ENCODE measurements at regions not wholly inside any gene's neighbourhood (a gene's known extent, or its start where the extent isn't known, plus 50 kb on each side); places are given as distances from the start of the nearest gene placed in this dataset.
"Not testable (repeated sequence)": the region's sequence is repeated elsewhere in the genome, so short reads cannot be mapped to it uniquely, and the experiment has no call there.

DNA sequence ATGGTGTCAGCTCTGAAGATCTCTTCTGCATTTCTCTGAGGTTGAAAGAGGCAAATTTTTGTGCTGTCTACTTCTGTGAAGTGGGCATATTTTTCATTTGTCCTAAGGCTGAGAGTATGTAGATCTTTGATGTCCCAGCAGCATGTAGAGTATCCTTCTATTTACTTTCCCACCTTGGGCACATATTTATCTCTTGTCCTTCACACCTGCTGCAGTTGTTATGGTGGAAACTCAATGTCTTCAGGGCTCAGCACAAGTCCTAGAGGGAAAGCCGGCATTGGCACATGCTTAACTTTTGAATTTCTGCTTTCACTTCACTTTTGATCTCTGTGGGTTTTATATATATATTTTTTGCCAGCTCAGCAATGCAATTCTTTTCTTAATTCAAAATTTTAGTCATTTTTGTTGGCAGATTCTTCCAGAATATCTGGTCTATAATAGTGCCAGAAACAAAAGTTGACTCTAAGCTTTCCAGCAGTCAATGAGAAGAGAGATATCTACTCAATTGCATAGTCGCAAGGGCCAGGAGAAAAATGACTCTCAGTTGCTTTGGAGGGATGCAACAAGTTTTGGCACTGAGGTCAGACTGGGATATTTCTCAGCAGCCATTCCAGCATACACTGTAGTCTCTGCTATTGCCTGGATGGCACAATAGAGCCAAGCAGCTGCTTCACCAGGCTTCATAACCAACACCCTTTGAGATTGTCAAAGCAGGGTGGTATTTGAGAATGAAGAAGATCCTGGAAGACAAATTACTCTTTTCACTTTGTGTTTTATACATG, 127.8 kb upstream of the FAT1 start:
- DNase-seq = no peak

DNA sequence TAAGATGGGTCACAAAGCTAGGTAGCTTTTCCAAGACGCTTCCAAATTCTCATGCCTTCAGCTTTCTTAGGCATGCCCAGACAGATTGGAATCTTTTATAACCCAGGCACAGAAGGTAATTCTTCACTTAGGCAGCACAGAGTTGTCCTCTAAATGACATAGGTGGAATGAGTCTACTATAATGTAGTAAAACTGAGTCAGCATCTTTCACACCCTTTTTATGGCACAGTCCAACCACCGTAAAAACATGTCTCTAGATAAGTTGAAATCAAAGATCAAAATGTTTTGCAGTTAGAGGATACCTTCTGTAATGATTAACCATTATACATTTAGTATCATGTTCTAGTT, 128.4 kb upstream of the FAT1 start:
- no peak for DNase-seq

DNA sequence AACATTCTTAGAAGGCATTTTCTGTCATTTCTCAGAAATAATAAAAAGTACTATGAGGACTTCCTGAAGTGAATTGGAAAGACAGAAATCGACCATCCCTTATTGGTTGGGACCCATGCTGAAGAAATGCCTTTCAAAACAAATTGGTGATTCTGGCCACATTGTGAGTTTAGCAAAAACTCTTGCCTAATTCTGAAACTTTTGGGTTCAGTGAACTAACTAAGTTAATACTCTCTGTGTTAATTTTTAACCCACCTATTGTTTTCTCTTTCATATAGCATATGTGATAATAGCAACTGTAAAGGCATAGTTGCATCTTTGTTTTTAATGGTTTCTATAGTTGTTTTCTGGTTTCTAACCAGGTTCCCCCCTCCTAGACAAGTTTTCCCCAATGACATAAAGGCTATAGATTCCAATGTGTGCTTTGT, 129.3 kb upstream of the FAT1 start:
- no peak for DNase-seq

DNA sequence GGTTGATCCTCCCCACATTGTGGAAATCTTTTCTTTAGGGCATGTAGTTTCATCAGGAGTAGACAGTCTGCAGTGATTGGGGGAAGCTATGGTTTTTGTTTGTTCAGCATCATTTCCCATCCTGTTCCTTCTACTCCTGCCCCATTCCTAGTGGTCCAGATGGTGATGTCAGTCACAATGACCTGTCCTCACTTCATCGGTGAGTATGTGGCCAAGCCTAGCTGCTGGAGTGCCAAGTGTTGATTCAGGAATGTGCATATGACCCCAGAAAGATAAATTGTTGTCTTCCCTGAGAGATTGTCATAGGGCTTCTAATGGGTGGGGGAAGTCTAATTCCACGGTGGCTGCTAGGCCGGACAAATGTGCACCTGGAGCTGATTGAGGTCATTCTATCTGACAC, 130.6 kb upstream of the FAT1 start:
- DNase-seq = no peak

DNA sequence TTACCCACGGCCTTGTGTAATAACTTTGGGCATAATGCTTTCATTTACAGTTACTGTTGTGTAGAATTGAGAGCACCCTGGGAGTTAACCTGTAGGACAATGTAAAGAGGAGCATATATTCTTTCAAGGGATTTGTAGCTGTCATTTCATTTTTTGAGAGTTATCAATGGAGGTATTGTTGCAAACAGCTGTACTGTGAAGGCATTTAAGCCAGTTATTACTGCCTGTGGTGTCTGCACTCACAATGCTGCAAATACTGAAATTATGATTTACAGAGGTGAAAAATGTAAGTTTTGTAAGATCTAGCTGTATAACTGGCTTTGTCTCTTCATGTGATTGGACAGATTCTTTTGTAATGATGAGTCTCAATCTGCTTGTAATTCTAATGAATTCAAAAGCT, 131.5 kb upstream of the FAT1 start:
- no peak for DNase-seq

DNA sequence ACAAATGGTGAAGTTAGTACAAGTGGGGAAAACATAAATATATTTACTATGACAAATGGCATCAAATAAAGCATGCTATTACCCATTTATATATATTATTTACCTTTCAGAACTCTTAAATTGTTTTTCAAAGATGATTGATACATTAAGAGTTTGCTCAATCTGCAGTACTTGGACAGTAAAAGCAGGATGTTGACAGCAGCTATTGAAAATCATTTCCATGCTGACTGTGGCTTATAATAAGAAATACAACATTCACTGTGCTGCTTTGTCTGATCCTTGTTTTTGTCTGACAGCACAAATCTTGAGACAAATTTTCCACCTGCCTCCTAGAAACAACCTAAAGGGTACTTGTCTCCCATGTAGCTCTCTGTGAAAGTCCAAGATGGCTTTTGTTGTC, 134.1 kb upstream of the FAT1 start:
- DNase-seq = no peak

DNA sequence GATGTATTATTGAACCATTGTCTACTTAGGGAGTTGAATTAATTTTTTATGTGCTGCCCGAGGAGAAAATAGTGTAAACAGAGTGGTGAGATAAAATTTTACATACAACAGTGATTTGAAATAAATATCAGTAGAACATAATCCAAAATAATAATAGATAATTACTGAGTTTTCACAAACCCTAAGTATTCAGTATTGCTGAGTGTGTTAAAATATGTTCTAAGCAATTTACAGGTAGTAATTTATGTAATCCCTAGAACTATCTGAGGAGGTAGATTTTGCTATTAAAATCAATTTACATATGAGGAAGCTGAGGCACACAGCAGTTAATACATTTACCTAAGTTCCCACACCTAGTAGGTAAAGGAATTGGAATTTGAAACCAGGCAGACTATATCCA, 134.7 kb upstream of the FAT1 start:
- DNase-seq = no peak

DNA sequence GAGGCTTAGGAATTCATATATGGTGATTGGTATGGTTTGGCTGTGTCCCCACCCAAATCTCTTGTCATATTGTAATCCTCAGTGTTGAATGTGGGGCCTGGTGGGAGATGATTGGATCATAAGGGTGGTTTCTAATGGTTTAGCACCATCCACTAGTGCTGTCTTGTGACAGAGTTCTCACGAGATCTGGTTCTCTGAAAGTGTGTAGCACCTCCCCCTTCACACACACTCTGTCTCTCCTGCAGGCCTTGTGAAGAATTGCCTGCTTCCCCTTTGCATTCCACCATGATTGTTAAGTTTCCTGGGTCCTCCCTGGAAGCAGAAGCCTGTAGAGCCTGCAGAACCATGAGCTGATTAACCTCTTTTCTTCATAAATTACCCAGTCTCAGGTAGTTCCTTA, 135.8 kb upstream of the FAT1 start:
- DNase-seq = no peak

DNA sequence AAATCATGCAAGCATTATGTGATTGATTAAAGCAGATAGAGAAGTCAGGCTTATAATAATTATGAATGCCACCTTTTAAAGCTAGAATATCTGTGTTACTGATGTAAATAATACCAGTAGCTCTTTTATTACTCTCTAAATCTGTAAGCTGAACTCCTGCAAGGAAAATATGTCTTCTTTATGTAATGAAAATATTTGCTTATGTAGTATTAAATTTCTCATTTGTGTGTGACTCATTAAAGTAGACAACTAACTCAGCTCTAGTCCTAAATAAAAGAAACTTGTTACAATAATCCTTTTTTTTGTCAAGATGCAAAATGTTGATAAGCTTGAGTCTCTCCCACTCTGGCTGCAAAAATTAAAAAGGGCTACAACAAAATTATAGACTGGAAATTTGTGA, 137.7 kb upstream of the FAT1 start:
- DNase-seq = no peak

DNA sequence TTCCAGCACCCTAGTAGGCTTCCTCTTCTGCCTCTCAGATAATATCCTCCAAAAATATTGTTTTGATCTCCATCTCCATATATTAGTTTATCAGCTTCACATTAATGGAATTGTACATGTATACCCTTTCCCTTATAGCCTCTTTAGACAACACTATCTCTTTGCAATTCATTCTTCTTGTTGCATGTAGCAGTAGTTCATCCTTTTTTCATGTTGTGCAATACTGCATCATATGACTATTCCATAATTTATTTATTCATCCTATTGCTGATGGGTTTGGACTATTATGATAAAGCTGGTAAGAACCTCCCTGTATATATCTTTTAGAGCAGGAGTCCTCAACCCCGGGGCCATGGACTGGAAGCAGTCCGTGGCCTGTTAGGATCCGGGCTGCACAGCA, 148.2 kb upstream of the FAT1 start:
- no peak for DNase-seq

DNA sequence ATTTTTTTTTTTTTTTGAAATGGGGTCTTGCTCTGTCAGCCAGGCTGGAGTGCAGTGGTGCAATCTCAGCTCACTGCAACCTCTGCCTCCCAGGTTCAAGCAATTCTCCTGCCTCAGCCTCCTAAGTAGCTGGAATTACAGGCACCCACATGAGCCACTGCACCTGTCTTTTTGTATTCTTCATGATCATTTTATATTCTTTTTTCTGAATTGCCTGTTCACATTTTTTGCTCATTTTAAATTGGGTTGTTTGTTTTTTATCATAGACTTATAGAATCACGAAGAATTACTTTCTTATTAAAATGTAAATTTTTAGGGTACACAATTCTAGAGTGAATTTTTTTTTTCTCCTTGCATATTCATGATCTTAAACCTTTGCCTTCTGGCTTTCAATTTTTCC, 149.4 kb upstream of the FAT1 start:
- not testable (repeated sequence) for DNase-seq

DNA sequence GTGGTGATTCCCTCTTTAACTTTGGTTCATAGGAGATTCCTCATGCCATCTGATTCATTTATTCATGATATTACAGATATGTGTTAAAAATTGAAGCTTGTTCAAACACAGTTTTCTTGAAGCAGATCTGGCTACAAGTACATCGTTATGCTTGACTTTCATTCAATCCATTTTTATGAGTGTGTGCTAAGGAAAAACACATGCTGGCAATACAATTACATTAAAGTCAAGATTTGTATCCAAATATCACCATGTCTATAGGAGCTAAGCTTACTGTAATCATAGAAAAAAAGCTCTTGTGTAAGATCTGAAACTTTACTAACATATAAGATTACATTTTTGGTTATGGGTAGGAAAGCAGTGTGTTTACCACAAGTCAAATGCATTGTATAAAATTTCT, 151.8 kb upstream of the FAT1 start:
- DNase-seq = no peak

DNA sequence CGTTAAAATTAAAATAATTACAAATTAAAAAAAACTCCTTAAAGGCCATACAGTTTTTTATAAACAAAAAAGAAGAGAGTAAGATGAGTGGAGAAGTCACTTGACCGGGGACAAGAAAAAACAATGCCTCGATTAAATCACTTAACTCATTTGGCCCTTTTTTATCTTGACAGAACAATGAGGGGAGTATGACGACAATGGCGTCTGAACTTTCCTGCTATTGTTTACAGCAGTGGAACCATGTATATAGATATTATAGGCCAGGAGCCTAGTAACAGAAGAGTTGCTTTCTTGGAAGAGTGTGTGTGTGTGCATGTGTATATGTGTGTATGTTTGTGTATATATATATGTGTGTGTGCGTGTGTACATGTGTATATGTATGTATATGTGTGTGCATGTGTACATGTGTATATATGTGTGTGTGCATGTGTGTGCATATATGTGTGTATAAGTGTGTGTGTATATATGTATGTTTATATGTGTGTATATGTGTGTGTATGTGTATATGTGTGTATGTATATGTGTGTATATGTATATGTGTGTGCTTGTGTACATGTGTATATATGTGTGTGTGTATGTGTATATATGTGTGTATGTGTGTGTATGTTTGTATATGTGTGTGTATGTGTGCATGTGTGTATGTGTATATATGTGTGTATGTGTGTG, 153.4 kb upstream of the FAT1 start:
- no peak for DNase-seq

DNA sequence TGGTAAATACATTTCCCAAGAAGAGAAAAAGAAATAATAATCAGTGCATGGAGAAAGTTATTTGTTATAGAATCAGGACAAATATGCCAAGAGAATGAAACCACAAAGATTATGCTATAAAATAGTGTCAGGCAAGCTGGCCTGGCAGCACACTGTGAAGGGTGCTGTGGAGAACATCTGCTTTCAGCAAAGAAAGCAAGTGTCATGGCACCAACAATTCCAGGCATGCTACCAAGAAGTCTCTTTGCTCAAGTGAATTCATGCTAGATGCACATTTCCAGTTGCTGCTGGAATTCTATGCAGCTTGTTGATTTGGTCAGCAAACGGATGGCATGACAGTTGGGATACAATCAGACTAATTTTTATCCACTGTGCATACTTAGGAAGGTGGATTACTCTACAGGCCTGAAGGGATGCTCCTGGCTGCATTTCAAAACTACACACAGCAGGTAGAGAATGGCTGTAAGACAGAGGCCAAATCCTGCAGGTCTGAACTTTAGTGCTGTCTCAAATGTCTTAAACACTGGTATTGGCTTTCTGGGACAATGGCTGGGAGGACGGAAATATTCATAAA, 154.6 kb upstream of the FAT1 start:
- DNase-seq = no peak

DNA sequence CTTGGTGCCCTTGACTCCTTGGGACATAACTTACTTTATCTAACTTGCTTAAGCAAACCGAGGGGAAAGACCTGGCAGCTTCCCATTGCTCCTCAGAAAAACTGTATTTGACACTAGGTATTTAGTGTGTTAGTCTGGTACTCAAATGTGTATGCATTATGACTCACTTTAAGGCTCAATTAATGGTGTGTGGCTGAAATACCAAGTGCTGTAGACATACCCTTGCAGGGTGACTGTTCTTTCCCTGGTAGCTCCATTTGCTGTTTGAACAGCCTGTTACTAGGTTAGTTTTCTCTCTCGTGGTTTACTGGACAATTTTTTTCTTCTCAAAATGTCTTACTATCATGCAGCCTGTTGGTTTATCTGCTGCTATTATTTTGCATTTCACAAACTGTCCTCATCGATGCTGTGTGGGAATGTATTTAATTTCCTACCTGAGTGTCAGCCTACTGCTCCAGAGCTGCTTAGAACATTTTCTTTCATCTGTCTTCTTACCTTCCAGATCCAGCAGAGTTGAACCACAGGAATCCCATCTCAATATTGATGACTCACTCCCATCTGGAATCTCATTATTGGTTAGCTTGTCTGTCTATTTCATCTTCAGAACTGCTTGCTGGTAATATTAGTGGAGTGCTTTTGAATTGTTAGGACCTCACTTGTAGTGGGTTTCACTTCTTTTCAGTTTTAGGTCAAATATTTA, 158.0 kb upstream of the FAT1 start:
- no peak for DNase-seq

DNA sequence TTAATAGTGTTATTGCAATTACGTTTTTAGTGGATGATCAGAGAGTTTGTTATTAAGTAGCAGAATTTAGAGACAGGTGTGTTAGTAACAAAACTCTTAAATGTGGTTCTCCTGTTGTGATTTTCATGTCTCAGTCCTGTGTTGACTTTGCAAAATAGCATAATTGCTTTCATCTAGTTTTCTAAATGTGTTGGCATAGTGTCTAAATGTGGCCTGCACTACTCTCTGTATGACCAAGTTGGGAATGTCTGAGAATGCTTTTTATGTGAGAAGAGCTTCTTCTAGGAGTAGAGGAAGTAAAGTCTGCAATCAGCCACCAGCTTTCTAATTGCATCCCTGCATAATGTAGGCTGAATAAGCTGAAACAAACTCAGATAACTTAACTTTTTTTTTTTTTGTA, 158.6 kb upstream of the FAT1 start:
- DNase-seq = no peak

DNA sequence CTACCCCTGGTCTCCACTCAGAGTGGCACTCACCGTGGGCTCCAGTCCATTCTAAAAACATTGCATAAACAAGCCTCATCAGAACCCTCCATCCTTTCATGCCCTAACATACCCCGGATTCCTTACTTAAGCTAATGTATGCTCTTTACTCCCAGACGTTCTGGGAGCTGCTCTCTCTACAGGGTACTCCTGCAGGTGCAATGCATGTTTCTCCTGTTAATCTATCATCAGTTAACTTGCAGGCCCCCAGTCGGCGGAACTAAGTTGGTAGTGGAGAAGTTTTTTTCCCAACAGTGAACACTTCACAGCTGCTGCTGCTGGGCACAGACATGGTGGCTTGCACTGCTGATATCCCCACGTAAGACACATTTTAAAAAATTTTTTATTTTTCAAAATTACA, 161.6 kb upstream of the FAT1 start:
- DNase-seq = no peak

DNA sequence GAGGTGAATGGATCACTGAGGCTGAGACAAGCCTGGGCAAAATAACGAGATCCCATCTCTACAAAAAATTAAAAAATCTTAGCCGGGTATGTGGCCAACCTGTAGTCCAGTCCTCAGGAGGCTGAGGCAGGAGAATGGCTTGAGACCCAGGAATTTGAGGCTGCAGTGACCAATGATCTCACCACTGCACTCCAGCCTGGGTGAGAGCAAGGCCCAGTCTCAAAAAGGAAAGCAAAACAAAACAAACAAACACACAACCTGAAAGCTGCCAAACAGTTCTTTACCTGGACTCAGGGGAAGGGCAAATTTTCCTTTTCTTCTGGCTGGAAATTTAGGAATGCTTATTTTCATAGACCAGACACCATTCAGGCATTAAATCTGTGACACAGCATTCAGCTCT, 163.1 kb upstream of the FAT1 start:
- DNase-seq = no peak

DNA sequence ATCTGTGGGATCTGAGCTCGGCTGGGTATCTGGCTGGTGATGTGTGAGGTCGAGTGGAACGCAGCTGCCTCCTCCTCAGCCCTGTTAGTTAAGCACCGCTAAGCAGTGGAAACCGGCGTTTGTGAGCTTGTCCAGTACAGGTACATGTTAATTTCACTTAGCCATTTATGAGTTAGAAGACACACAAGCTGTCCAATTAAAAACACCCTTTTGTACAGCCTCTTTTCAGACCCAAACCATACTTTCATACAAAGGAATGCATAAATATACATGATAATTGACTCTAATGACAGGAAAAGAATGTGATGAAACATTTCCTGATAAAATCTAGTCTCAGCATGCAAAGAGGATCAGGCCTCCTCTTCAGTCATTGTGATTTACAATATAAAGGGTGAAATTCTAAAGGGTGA, 163.6 kb upstream of the FAT1 start:
- DNase-seq = no peak

DNA sequence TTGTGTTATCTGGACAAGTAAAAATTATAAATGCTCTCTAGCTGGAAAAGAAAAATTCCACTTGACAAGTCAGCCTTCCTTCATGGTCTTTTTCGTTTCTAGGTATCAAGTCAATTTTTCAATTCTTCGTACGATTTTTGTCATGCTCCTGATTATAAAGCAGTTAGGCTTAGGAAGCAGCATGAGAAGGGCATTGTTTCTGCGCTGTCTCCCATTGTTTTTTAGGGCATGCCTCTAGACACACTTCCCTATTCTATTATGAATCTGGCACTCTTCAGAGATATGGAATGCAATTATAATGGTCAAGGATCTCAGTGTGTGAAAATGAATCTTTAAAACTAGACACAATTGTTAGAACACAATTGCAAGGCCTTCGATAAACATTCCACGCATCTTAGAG, 164.1 kb upstream of the FAT1 start:
- no peak for DNase-seq

DNA sequence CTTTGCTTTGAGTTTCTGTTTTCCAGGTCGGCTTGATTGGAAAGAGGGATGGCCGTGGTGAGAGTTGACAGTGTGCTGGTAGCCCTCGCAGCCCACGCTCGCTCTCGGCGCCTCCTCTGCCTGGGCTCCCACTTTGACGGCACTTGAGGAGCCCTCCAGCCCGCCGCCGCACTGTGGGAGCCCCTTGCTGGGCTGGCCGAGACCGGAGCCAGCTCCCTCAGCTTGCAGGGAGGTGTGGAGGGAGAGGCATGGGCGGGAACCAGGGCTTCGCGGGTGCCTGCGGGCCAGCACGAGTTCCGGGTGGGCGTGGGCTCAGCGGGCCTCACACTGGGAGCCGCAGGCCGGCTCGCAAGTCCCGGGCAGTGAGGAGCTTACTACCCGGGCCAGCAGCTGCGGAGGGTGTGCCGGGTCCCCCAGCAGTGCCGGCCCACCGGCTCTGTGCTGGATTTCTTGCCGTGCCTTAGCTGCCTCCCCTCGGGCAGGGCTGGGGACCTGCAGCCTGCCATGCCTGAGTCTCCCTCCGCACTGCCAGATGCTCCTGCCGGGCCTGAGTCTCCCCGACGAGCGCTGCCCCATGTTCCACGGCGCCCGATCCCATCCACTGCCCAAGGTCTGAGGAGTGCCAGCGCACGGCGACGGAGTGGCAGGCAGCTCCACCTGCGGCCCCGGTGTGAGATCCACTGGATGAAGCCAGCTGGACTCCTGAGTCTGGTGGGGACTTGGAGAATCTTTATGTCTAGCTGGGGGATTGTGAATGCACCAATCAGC, 166.4 kb upstream of the FAT1 start:
- DNase-seq = no peak

DNA sequence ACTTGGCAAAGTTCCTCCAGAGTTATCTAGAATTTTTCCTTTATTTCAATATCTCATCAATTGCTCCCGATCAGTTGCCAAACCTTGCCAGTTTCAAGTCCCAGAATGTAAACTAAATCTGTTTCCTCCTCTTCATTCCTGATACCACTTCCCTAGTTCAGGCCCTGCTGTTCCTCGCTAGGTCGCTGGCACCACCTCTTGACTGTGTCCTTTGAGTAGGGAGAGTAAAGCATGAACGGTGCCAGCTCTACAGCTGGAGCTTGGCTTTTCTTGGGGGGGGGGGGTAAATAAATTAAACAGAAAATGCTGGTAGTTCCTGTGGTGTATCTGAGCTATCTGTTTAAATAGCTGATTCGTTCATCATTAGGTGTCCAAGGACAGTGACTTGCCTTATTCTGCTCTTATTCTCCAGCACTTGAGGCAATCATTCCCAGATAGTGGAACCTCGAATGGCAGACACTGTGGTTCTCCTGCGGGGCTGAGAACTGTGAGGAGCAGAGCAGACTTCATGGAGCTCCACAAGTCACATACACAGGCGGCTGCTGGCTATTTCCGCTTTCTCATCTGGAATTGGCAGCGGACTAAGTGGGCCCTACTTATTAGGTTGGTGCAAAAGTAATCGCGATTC, 168.3 kb upstream of the FAT1 start:
- DNase-seq = no peak

DNA sequence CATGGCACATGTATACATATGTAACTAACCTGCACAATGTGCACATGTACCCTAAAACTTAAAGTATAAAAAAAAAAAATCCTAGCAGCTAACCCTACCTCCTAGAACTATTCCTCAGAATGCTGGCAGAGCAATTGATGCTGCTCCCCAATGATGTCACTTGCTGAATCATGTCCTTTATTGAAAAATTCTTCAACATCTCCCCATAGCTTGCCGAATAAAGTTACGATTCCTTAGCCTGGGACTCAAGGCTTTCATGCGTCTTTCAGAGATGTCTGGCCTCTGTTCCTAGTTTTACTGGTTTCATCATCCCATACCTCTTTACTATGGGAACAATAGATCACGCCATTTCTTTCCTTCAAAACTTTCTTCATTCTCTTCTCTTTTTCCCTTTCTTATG, 174.7 kb upstream of the FAT1 start:
- DNase-seq = no peak

Data from stimulated activated CD8-positive, alpha-beta memory T cell treated with anti-CD3 and anti-CD28 coated beads, Interleukin-4, amount 100 ng/mL, for 48 hours (primary cell).